OCI-LY7 (cell line): ENCODE measurements at regions not wholly inside any gene's neighbourhood (a gene's known extent, or its start where the extent isn't known, plus 50 kb on each side); places are given as distances from the start of the nearest gene placed in this dataset.
"Not testable (repeated sequence)": the region's sequence is repeated elsewhere in the genome, so short reads cannot be mapped to it uniquely, and the experiment has no call there.

ENCODE experiments used
- CTCF ChIP-seq: fragments of 200-600 bp; sonication (generic); conservative IDR thresholded peaks from 2 replicates; pipeline ENCODE4 v1.5.1; 2014; ENCODE audit warnings: mild to moderate bottlenecking, antibody characterized with exemption, low read length, moderate library complexity, mixed read lengths
- EZH2phosphoT487 ChIP-seq: fragments of 200-600 bp; sonication (generic); IDR thresholded peaks from 2 replicates; pipeline ENCODE4 v1.6.1; 2018; ENCODE audit warnings: low read depth, borderline replicate concordance, mild to moderate bottlenecking, mixed run types, antibody characterized with exemption, low read length, moderate library complexity, mixed read lengths

GRCh38 chr2:144758196-144758595 lies 238.3 kb upstream of the ZEB2 start:
- not testable (repeated sequence) for TF ChIP-seq CTCF, EZH2phosphoT487
